Astrocyte of the hippocampus (primary cell): ENCODE measurements at regions not wholly inside any gene's neighbourhood (a gene's known extent, or its start where the extent isn't known, plus 50 kb on each side); places are given as distances from the start of the nearest gene placed in this dataset.
"Not testable (repeated sequence)": the region's sequence is repeated elsewhere in the genome, so short reads cannot be mapped to it uniquely, and the experiment has no call there.

Experiments used
- DNase-seq: peaks from one replicate; pipeline ENCODE4 v3.0.0; 2011; ENCODE audit warnings: low read depth, low spot score

GRCh38 chr2:88802026-88802425, 110.6 kb downstream of the RPIA start:
- not testable (repeated sequence) for DNase-seq

GRCh38 chr2:88807237-88807962, 115.9 kb downstream of the RPIA start:
- no peak for DNase-seq

GRCh38 chr2:88808083-88808482, 116.6 kb downstream of the RPIA start:
- DNase-seq = no peak

GRCh38 chr2:88808652-88809051, 117.2 kb downstream of the RPIA start:
- no peak for DNase-seq

- no peak for DNase-seq
Measured at GRCh38 chr2:88809216-88809615, 117.7 kb downstream of the RPIA start.

GRCh38 chr2:88810017-88810416, 118.5 kb downstream of the RPIA start:
- no peak for DNase-seq

GRCh38 chr2:88810488-88810887, 119.0 kb downstream of the RPIA start:
- no peak for DNase-seq

GRCh38 chr2:88811233-88811632, 119.8 kb downstream of the RPIA start:
- no peak for DNase-seq

- DNase-seq = no peak
Measured at GRCh38 chr2:88811681-88812080, 120.2 kb downstream of the RPIA start.

GRCh38 chr2:88813612-88814011, 122.1 kb downstream of the RPIA start:
- no peak for DNase-seq

- no peak for DNase-seq
Measured at GRCh38 chr2:88815282-88815681, 123.8 kb downstream of the RPIA start.

GRCh38 chr2:88815697-88816096, 124.2 kb downstream of the RPIA start:
- DNase-seq = no peak

GRCh38 chr2:88818381-88818780, 126.9 kb downstream of the RPIA start:
- no peak for DNase-seq

GRCh38 chr2:88824951-88825350, 133.5 kb downstream of the RPIA start:
- DNase-seq = no peak

- DNase-seq = no peak
Measured at GRCh38 chr2:88826399-88826798, 134.9 kb downstream of the RPIA start.

GRCh38 chr2:88827821-88828220, 136.3 kb downstream of the RPIA start:
- no peak for DNase-seq

GRCh38 chr2:88828397-88829137, 137.1 kb downstream of the RPIA start:
- DNase-seq = no peak

- no peak for DNase-seq
Measured at GRCh38 chr2:88829607-88830463, 138.4 kb downstream of the RPIA start.

- DNase-seq = no peak
Measured at GRCh38 chr2:88831071-88831791, 139.8 kb downstream of the RPIA start.

GRCh38 chr2:88831792-88832248, 140.3 kb downstream of the RPIA start:
- peak; percentile 7 for DNase-seq

- no peak for DNase-seq
Measured at GRCh38 chr2:88832311-88832991, 141.0 kb downstream of the RPIA start.
